Adrenal gland (tissue), 5 donors: ENCODE measurements at regions not wholly inside any gene's neighbourhood (a gene's known extent, or its start where the extent isn't known, plus 50 kb on each side); places are given as distances from the start of the nearest gene placed in this dataset.

ENCODE experiments used
- POLR2A ChIP-seq, 2 donors: fragments of 450-650 bp; IDR thresholded peaks; one replicate each; pipeline ENCODE4 v1.6.1; 2017; ENCODE audit warnings: antibody characterized with exemption in 2 of 2, mild to moderate bottlenecking in 2 of 2, moderate library complexity in 1 of 2
- TF ChIP-seq, protein P1 (sequence below), 6 experiments: fragments of 450-650 bp in 4 of 6; fragments of 200-600 bp in 2 of 6; sonication (generic) in 1 of 6; IDR thresholded peaks; 1 replicate in 5 of 6; 2 replicates in 1 of 6; pipeline versions ENCODE4 v1.5.1 to v1.8.0; 2016 to 2021; ENCODE audit warnings: antibody characterized with exemption in 6 of 6, mild to moderate bottlenecking in 2 of 6, moderate library complexity in 1 of 6
- donor health status: DM: no; HTN: no; CAD: no.

DNA sequence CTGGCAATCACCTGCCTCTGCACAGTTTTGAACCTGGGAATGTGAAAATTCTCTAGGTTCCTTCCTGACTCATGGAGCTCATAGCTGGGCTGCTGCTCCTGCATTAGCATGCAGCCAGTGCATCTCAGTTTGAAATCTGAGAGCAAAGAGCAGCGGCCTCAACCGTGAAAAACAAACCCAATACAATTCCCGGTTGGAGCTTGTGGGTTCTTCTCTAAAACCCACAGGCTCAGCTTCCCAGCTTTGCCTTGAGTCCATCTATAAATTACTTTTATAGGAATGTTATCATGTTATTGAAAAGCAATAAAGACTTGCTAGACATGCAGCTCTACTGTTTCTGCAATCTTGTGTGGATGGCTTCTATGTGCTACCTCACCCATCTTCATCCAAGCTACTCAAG lies 191.7 kb downstream of the CXCL12 start:
- TF ChIP-seq, protein P1, sequence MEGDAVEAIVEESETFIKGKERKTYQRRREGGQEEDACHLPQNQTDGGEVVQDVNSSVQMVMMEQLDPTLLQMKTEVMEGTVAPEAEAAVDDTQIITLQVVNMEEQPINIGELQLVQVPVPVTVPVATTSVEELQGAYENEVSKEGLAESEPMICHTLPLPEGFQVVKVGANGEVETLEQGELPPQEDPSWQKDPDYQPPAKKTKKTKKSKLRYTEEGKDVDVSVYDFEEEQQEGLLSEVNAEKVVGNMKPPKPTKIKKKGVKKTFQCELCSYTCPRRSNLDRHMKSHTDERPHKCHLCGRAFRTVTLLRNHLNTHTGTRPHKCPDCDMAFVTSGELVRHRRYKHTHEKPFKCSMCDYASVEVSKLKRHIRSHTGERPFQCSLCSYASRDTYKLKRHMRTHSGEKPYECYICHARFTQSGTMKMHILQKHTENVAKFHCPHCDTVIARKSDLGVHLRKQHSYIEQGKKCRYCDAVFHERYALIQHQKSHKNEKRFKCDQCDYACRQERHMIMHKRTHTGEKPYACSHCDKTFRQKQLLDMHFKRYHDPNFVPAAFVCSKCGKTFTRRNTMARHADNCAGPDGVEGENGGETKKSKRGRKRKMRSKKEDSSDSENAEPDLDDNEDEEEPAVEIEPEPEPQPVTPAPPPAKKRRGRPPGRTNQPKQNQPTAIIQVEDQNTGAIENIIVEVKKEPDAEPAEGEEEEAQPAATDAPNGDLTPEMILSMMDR (IDR thresholded peaks at IDR 0.05) = no peak
- no peak for TF ChIP-seq POLR2A (IDR thresholded peaks at IDR 0.05)
